Mesothelial cell of epicardium (in vitro differentiated cells): ENCODE measurements at regions not wholly inside any gene's neighbourhood (a gene's known extent, or its start where the extent isn't known, plus 50 kb on each side); places are given as distances from the start of the nearest gene placed in this dataset.

Experiments
- DNase-seq, 2 experiments: peaks; one replicate each; pipeline ENCODE4 v3.0.0; 2021; ENCODE audit warnings: low spot score in 2 of 2; ENCODE audit not compliant: unreplicated experiment in 2 of 2
- H3K27ac Mint-ChIP-seq: 2 replicates; pipeline ENCODE4 v1.8.0; 2021; ENCODE audit warnings: mixed read lengths
- H3K27me3 Mint-ChIP-seq: 2 replicates; pipeline ENCODE4 v1.8.0; 2021; ENCODE audit warnings: low read depth, mixed read lengths
- H3K36me3 Mint-ChIP-seq: 2 replicates; pipeline ENCODE4 v1.8.0; 2021; ENCODE audit warnings: mixed read lengths
- H3K4me1 Mint-ChIP-seq: 2 replicates; pipeline ENCODE4 v1.8.0; 2021; ENCODE audit warnings: mixed read lengths
- H3K4me3 Mint-ChIP-seq: 2 replicates; pipeline ENCODE4 v1.8.0; 2021; ENCODE audit warnings: mild to moderate bottlenecking, moderate library complexity, mixed read lengths
- H3K9me3 Mint-ChIP-seq: 2 replicates; pipeline ENCODE4 v1.8.0; 2021; ENCODE audit warnings: mixed read lengths
- CTCF ChIP-seq: fragments of 200-600 bp; sonication (generic); IDR thresholded peaks from one replicate; pipeline ENCODE4 v1.5.0; 2021; ENCODE audit warnings: antibody characterized with exemption; ENCODE audit not compliant: unreplicated experiment

- Mint-ChIP-seq H3K4me1 (peaks cover 3% of the 10 kb centered on the region), H3K9me3 (no peaks in the 10 kb centered on the region), H3K27ac (no peak overlapping the region), H3K36me3 (no peaks in the 10 kb centered on the region), H3K4me3 (no peak overlapping the region), H3K27me3 (peaks cover 6% of the 10 kb centered on the region)
- no peak for TF ChIP-seq CTCF
- DNase-seq: no peak
These were observed 400.0 kb downstream of the ZIC1 start for GRCh38 chr3:147809206-147809605.

GRCh38 chr3:147812186-147812911 lies 403.2 kb downstream of the ZIC1 start:
- no peak for DNase-seq
- Mint-ChIP-seq H3K4me3 (no peak overlapping the region), H3K27ac (no peak overlapping the region), H3K9me3 (no peaks in the 10 kb centered on the region), H3K27me3 (peaks cover 6% of the 10 kb centered on the region), H3K36me3 (no peaks in the 10 kb centered on the region), H3K4me1 (peaks cover 9% of the 10 kb centered on the region)
- TF ChIP-seq CTCF: no peak

GRCh38 chr3:147813256-147813655 lies 404.1 kb downstream of the ZIC1 start:
- TF ChIP-seq CTCF: no peak
- Mint-ChIP-seq H3K4me1 (peaks cover 9% of the 10 kb centered on the region), H3K27me3 (peaks cover 6% of the 10 kb centered on the region), H3K4me3 (no peak overlapping the region), H3K9me3 (no peaks in the 10 kb centered on the region), H3K36me3 (no peaks in the 10 kb centered on the region), H3K27ac (no peak overlapping the region)
- DNase-seq: no peak

GRCh38 chr3:147816752-147817151 lies 407.6 kb downstream of the ZIC1 start:
- H3K4me1 Mint-ChIP-seq: peaks cover 6% of the 10 kb centered on the region
- no peak for DNase-seq
- H3K9me3 Mint-ChIP-seq: no peaks in the 10 kb centered on the region
- no peak for TF ChIP-seq CTCF
- no peaks in the 10 kb centered on the region for H3K27me3 Mint-ChIP-seq
- no peak overlapping the region for H3K27ac Mint-ChIP-seq
- no peaks in the 10 kb centered on the region for H3K36me3 Mint-ChIP-seq
- H3K4me3 Mint-ChIP-seq: no peak overlapping the region

- Mint-ChIP-seq H3K27me3 (peaks cover 13% of the 10 kb centered on the region), H3K9me3 (no peaks in the 10 kb centered on the region), H3K27ac (no peak overlapping the region), H3K36me3 (no peaks in the 10 kb centered on the region), H3K4me1 (no peaks in the 10 kb centered on the region), H3K4me3 (no peak overlapping the region)
- no peak for DNase-seq
- no peak for TF ChIP-seq CTCF
These were observed 423.4 kb downstream of the ZIC1 start for GRCh38 chr3:147832611-147833010.

GRCh38 chr3:147836330-147836729 lies 427.2 kb downstream of the ZIC1 start:
- DNase-seq: no peak
- H3K27me3 Mint-ChIP-seq: peaks cover 13% of the 10 kb centered on the region
- no peak overlapping the region for H3K4me3 Mint-ChIP-seq
- H3K4me1 Mint-ChIP-seq: no peaks in the 10 kb centered on the region
- no peaks in the 10 kb centered on the region for H3K36me3 Mint-ChIP-seq
- no peaks in the 10 kb centered on the region for H3K9me3 Mint-ChIP-seq
- H3K27ac Mint-ChIP-seq: no peak overlapping the region
- TF ChIP-seq CTCF: no peak
